C1 segment of cervical spinal cord (tissue), 14 donors: ENCODE measurements at regions not wholly inside any gene's neighbourhood (a gene's known extent, or its start where the extent isn't known, plus 50 kb on each side); places are given as distances from the start of the nearest gene placed in this dataset.
"Not testable (repeated sequence)": the region's sequence is repeated elsewhere in the genome, so short reads cannot be mapped to it uniquely, and the experiment has no call there.

Experiments used
- DNase-seq, 14 donors: peaks; one replicate each; lab custom pipeline; 2025; lab: John Stamatoyannopoulos, UW

- DNase-seq, result peak in 1 of 14 donors; percentile 2
Measured at GRCh38 chr7:82566752-82567151, 123.2 kb upstream of the CACNA2D1 start.

GRCh38 chr7:82562716-82563404 is 119.3 kb upstream of the CACNA2D1 start:
- DNase-seq, result no peak

- no peak for DNase-seq
Measured at GRCh38 chr7:82559193-82559805, 115.7 kb upstream of the CACNA2D1 start.

GRCh38 chr7:82549616-82550285 is 106.2 kb upstream of the CACNA2D1 start:
- DNase-seq, result no peak

- no peak for DNase-seq
Measured at GRCh38 chr7:82548141-82548688, 104.6 kb upstream of the CACNA2D1 start.

- no peak for DNase-seq
Measured at GRCh38 chr7:82542665-82543064, 99.1 kb upstream of the CACNA2D1 start.

GRCh38 chr7:82539969-82540368 is 96.4 kb upstream of the CACNA2D1 start:
- no peak for DNase-seq

- DNase-seq, result no peak
Measured at GRCh38 chr7:82534684-82535083, 91.1 kb upstream of the CACNA2D1 start.

GRCh38 chr7:82530361-82530760 is 86.8 kb upstream of the CACNA2D1 start:
- no peak for DNase-seq

GRCh38 chr7:82528577-82529310 is 85.2 kb upstream of the CACNA2D1 start:
- no peak for DNase-seq

GRCh38 chr7:82527851-82528250 is 84.3 kb upstream of the CACNA2D1 start:
- DNase-seq, result no peak

- no peak for DNase-seq
Measured at GRCh38 chr7:82521906-82522445, 78.4 kb upstream of the CACNA2D1 start.

GRCh38 chr7:82517050-82517449 is 73.5 kb upstream of the CACNA2D1 start:
- no peak for DNase-seq

- no peak for DNase-seq
Measured at GRCh38 chr7:82511542-82511941, 68.0 kb upstream of the CACNA2D1 start.

- DNase-seq, result no peak
Measured at GRCh38 chr7:82507976-82508677, 64.5 kb upstream of the CACNA2D1 start.

GRCh38 chr7:82507365-82507975 is 63.9 kb upstream of the CACNA2D1 start:
- no peak for DNase-seq

GRCh38 chr7:82506702-82507101 is 63.1 kb upstream of the CACNA2D1 start:
- DNase-seq, result peak in 1 of 14 donors; percentile 2

GRCh38 chr7:82506208-82506607 is 62.6 kb upstream of the CACNA2D1 start:
- no peak for DNase-seq

GRCh38 chr7:82501346-82501745 is 57.8 kb upstream of the CACNA2D1 start:
- DNase-seq, result no peak

GRCh38 chr7:82499546-82499945 is 56.0 kb upstream of the CACNA2D1 start:
- DNase-seq, result not testable (repeated sequence)

- no peak for DNase-seq
Measured at GRCh38 chr7:82494420-82494819, 50.8 kb upstream of the CACNA2D1 start.
